ENCODE measurements at regions not wholly inside any gene's neighbourhood (a gene's known extent, or its start where the extent isn't known, plus 50 kb on each side); places are given as distances from the start of the nearest gene placed in this dataset.

GRCh38 chr1:229130028-229130668, 140.8 kb upstream of the RAB4A start:
- no peak overlapping the region for H3K4me2 ChIP-seq
- ChIA-PET POLR2A (ENCODE audit: unreplicated experiment) (no interaction called here), CTCF (no interaction called here)
- no peaks in the 10 kb centered on the region for H3K36me3 ChIP-seq (ENCODE audit: low read depth)
- H3K27me3 ChIP-seq (ENCODE audit: insufficient read depth, low read depth) = peaks cover 53% of the 10 kb centered on the region
- no peaks in the 10 kb centered on the region for H4K20me1 ChIP-seq (ENCODE audit: insufficient read depth)
- H3F3A ChIP-seq (ENCODE audit: insufficient read depth, low read depth) = no peaks in the 10 kb centered on the region
- no peak overlapping the region for H2AFZ ChIP-seq
- no peak overlapping the region for H3K27ac ChIP-seq
- intact Hi-C loops (cut with micrococcal nuclease; ENCODE audit: unreplicated experiment) = no loop called here
- no peak overlapping the region for H3K4me3 ChIP-seq
- TF ChIP-seq EZH2 (IDR thresholded peaks at IDR 0.05; ENCODE audit: low read depth) (no peak), CTCF (conservative IDR thresholded peaks at IDR 0.05) (no peak)
- no peaks in the 10 kb centered on the region for H3K79me2 ChIP-seq (ENCODE audit: low read depth)
- no peaks in the 10 kb centered on the region for H3K4me1 ChIP-seq (replicated peaks; ENCODE audit: insufficient read depth)
- DNase-seq = no peak
- BruUV-seq (replicated peaks) = no TSS peak
- no peaks in the 10 kb centered on the region for H3K9me2 ChIP-seq (ENCODE audit: insufficient read depth)
- H3K9me3 ChIP-seq (ENCODE audit: insufficient read depth, low read depth) = no peaks in the 10 kb centered on the region

GRCh38 chr1:229131243-229132105, 139.4 kb upstream of the RAB4A start:
- no peaks in the 10 kb centered on the region for H3K9me3 ChIP-seq (ENCODE audit: insufficient read depth, low read depth)
- H3F3A ChIP-seq (ENCODE audit: insufficient read depth, low read depth) = no peaks in the 10 kb centered on the region
- H3K79me2 ChIP-seq (ENCODE audit: low read depth) = no peaks in the 10 kb centered on the region
- intact Hi-C loops (cut with micrococcal nuclease; ENCODE audit: unreplicated experiment) = no loop called here
- BruUV-seq (replicated peaks) = no TSS peak
- H3K27ac ChIP-seq = no peak overlapping the region
- peaks cover 41% of the 10 kb centered on the region for H3K27me3 ChIP-seq (ENCODE audit: insufficient read depth, low read depth)
- POLR2A ChIA-PET (ENCODE audit: unreplicated experiment) = no interaction called here
- H3K4me2 ChIP-seq = no peak overlapping the region
- H3K9me2 ChIP-seq (ENCODE audit: insufficient read depth) = no peaks in the 10 kb centered on the region
- no peaks in the 10 kb centered on the region for H3K4me1 ChIP-seq (replicated peaks; ENCODE audit: insufficient read depth)
- no peak for DNase-seq
- H3K4me3 ChIP-seq = no peak overlapping the region
- H3K36me3 ChIP-seq (ENCODE audit: low read depth) = no peaks in the 10 kb centered on the region
- no peak overlapping the region for H2AFZ ChIP-seq
- CTCF ChIA-PET = no interaction called here
- H4K20me1 ChIP-seq (ENCODE audit: insufficient read depth) = no peaks in the 10 kb centered on the region
- TF ChIP-seq CTCF (conservative IDR thresholded peaks at IDR 0.05) = no peak
- no peak for TF ChIP-seq EZH2 (IDR thresholded peaks at IDR 0.05; ENCODE audit: low read depth)

GRCh38 chr1:229132106-229132443, 138.8 kb upstream of the RAB4A start:
- Histone ChIP-seq H3K9me3 (ENCODE audit: insufficient read depth, low read depth) (no peaks in the 10 kb centered on the region), H2AFZ (no peak overlapping the region), H3K9me2 (ENCODE audit: insufficient read depth) (no peaks in the 10 kb centered on the region), H3K36me3 (ENCODE audit: low read depth) (no peaks in the 10 kb centered on the region), H3K4me2 (no peak overlapping the region), H3K4me1 (replicated peaks; ENCODE audit: insufficient read depth) (no peaks in the 10 kb centered on the region), H3F3A (ENCODE audit: insufficient read depth, low read depth) (no peaks in the 10 kb centered on the region), H3K79me2 (ENCODE audit: low read depth) (no peaks in the 10 kb centered on the region), H3K27me3 (ENCODE audit: insufficient read depth, low read depth) (peaks cover 38% of the 10 kb centered on the region), H3K4me3 (no peak overlapping the region), H3K27ac (no peak overlapping the region), H4K20me1 (ENCODE audit: insufficient read depth) (no peaks in the 10 kb centered on the region)
- intact Hi-C loops (cut with micrococcal nuclease; ENCODE audit: unreplicated experiment) = no loop called here
- ChIA-PET POLR2A (ENCODE audit: unreplicated experiment) (no interaction called here), CTCF (no interaction called here)
- no peak for DNase-seq
- TF ChIP-seq CTCF (conservative IDR thresholded peaks at IDR 0.05) (no peak), EZH2 (IDR thresholded peaks at IDR 0.05; ENCODE audit: low read depth) (no peak)
- no TSS peak for BruUV-seq (replicated peaks)

Data from PC-9 (cell line).